ENCODE measurements at regions not wholly inside any gene's neighbourhood (a gene's known extent, or its start where the extent isn't known, plus 50 kb on each side); places are given as distances from the start of the nearest gene placed in this dataset.

GRCh38 chr3:87077355-87077754 lies 86.4 kb upstream of the VGLL3 start:
- TF ChIP-seq CTCF (IDR thresholded peaks at IDR 0.05): no peak
- no peak for TF ChIP-seq POLR2A (IDR thresholded peaks at IDR 0.05)

All from thyroid gland (tissue), 4 donors.